SK-N-SH (cell line): ENCODE measurements at regions not wholly inside any gene's neighbourhood (a gene's known extent, or its start where the extent isn't known, plus 50 kb on each side); places are given as distances from the start of the nearest gene placed in this dataset.

Source experiments
- CTCF ChIP-seq: fragments of 200-600 bp; sonication (generic); IDR thresholded peaks from 2 replicates; pipeline ENCODE4 v1.6.1; 2017; ENCODE audit warnings: antibody characterized with exemption, mild to moderate bottlenecking, moderate library complexity
- FOXJ3 ChIP-seq: sonication (generic); formaldehyde crosslinking; IDR thresholded peaks from 2 replicates; pipeline ENCODE4 v1.5.1; 2020; ENCODE audit warnings: mild to moderate bottlenecking, missing genetic modification reagents
- NRF1 ChIP-seq: IDR thresholded peaks from 2 replicates; pipeline ENCODE4 v1.6.1; 2012; ENCODE audit warnings: low read depth, mild to moderate bottlenecking, low read length
- REST ChIP-seq: IDR thresholded peaks from 2 replicates; pipeline ENCODE4 v1.6.1; 2012; ENCODE audit warnings: mild to moderate bottlenecking, low read depth, low read length, moderate library complexity
- USF2 ChIP-seq: fragments of 150-350 bp; IDR thresholded peaks from 2 replicates; pipeline ENCODE4 v1.6.1; 2017; ENCODE audit warnings: antibody characterized with exemption, low read length, low read depth, borderline replicate concordance

GRCh38 chr16:77618951-77619350 lies 103.4 kb upstream of the NUDT7 start:
- TF ChIP-seq REST (no peak), NRF1 (no peak), USF2 (no peak), CTCF (no peak), FOXJ3 (CRISPR knock-in tag) (no peak)
